HCT116 (cell line): ENCODE measurements at regions not wholly inside any gene's neighbourhood (a gene's known extent, or its start where the extent isn't known, plus 50 kb on each side); places are given as distances from the start of the nearest gene placed in this dataset.

Source experiments
- ATAC-seq: fragments of 200-7000 bp; cut with Tn5 transposase; 2 replicates; pipeline ENCODE4 v1.9.1; 2020; ENCODE audit warnings: mild to moderate bottlenecking, moderate library complexity
- BruUV-seq: library from RNA; stranded (reverse); fragments of 400-500 nt; replicated peaks from 2 replicates; lab custom pipeline; 2021; lab: Mats Ljungman, UMichigan
- CTCF ChIA-PET: fragments of 300-600 bp; sonication (Branson Sonifier 250); formaldehyde crosslinking; loops from one replicate; lab custom pipeline; 2021; ENCODE audit warnings: antibody characterized with exemption; lab: Charles Lee
- POLR2A ChIA-PET: fragments of 300-600, 350-600 bp; sonication (Branson Sonifier 250); formaldehyde crosslinking; loops from one replicate; lab custom pipeline; 2021; ENCODE audit warnings: antibody characterized with exemption; lab: Charles Lee
- RAD21 ChIA-PET, 2 experiments: fragments of 300-600 bp; sonication (Branson Sonifier 250); formaldehyde crosslinking; loops; one replicate each; lab custom pipeline; 2023; ENCODE audit warnings: low total read pairs in 2 of 2; ENCODE audit not compliant: uncharacterized antibody in 2 of 2, unreplicated experiment in 2 of 2, low non-redundant PET in 1 of 2; lab: Charles Lee
- DNase-seq: peaks from one replicate; pipeline ENCODE4 v3.0.0-alpha.2; 2010; ENCODE audit warnings: low read depth, low spot score
- H2AFZ ChIP-seq: fragments of 200-600 bp; shearing (Covaris generic), sonication (generic); 2 replicates; pipeline ENCODE4 v1.6.1; 2017; ENCODE audit warnings: low read depth, mixed run types, mixed read lengths, antibody characterized with exemption, low read length; ENCODE audit not compliant: poor library complexity, severe bottlenecking
- H3K27ac ChIP-seq: 2 replicates; pipeline ENCODE4 v1.5.1; 2012; ENCODE audit warnings: low read depth, low read length
- H3K27me3 ChIP-seq: fragments of 200-600 bp; sonication (generic); 2 replicates; pipeline ENCODE4 v1.6.1; 2016; ENCODE audit warnings: mixed run types, low read length, mixed read lengths; ENCODE audit not compliant: insufficient read depth
- H3K36me3 ChIP-seq, 2 experiments: fragments of 200-500 bp in 1 of 2; fragments of 200-600 bp in 1 of 2; sonication (Bioruptor generic) in 1 of 2; sonication (generic) in 1 of 2; 2 replicates each; pipeline versions ENCODE4 v1.5.1 to v1.6.1; 2014 to 2016; ENCODE audit warnings: low read length in 2 of 2, inconsistent platforms in 1 of 2, mixed read lengths in 1 of 2, mixed run types in 1 of 2; ENCODE audit not compliant: insufficient read depth in 2 of 2, control insufficient read depth in 1 of 2
- H3K4me1 ChIP-seq, 2 experiments: fragments of 200-600 bp in 1 of 2; sonication (generic) in 1 of 2; 2 replicates each; pipeline versions ENCODE4 v1.5.1 to v1.6.1; 2012 to 2017; ENCODE audit warnings: low read length in 2 of 2, inconsistent platforms in 1 of 2, mild to moderate bottlenecking in 1 of 2, mixed read lengths in 1 of 2, mixed run types in 1 of 2, moderate library complexity in 1 of 2; ENCODE audit not compliant: insufficient read depth in 2 of 2, control insufficient read depth in 1 of 2
- H3K4me2 ChIP-seq: fragments of 200-600 bp; sonication (generic); 2 replicates; pipeline ENCODE4 v1.6.1; 2017; ENCODE audit warnings: mixed run types, low read length, mixed read lengths
- H3K4me3 ChIP-seq, 2 experiments: fragments of 200-600 bp in 1 of 2; sonication (generic) in 1 of 2; replicated peaks in 1 of 2; 2 replicates each; pipeline ENCODE4 v1.5.1; 2011 to 2016; ENCODE audit warnings: low read length in 2 of 2, control low read depth in 1 of 2, low read depth in 1 of 2, mild to moderate bottlenecking in 1 of 2, mixed read lengths in 1 of 2, mixed run types in 1 of 2
- H3K79me2 ChIP-seq: fragments of 200-600 bp; sonication (generic); 2 replicates; pipeline ENCODE4 v1.6.1; 2017; ENCODE audit warnings: mild to moderate bottlenecking, mixed run types, low read length, moderate library complexity, mixed read lengths; ENCODE audit not compliant: insufficient read depth
- H3K9ac ChIP-seq: fragments of 200-600 bp; sonication (generic); 2 replicates; pipeline ENCODE4 v1.6.1; 2016; ENCODE audit warnings: low read length, mixed read lengths
- H3K9me2 ChIP-seq: fragments of 200-600 bp; sonication (generic), shearing (Covaris generic); 2 replicates; pipeline ENCODE4 v1.6.1; 2017; ENCODE audit warnings: mixed run types, mild to moderate bottlenecking, moderate library complexity; ENCODE audit not compliant: insufficient read depth
- H3K9me3 ChIP-seq, 2 experiments: fragments of 200-500 bp in 1 of 2; fragments of 200-600 bp in 1 of 2; sonication (Bioruptor generic) in 1 of 2; sonication (generic) in 1 of 2; 2 replicates each; pipeline ENCODE4 v1.6.1; 2014 to 2017; ENCODE audit warnings: low read length in 2 of 2, mixed read lengths in 2 of 2, inconsistent platforms in 1 of 2, low read depth in 1 of 2, mild to moderate bottlenecking in 1 of 2, mixed run types in 1 of 2, moderate library complexity in 1 of 2; ENCODE audit not compliant: control insufficient read depth in 1 of 2, insufficient read depth in 1 of 2
- H4K20me1 ChIP-seq: fragments of 200-600 bp; sonication (generic), shearing (Covaris generic); 2 replicates; pipeline ENCODE4 v1.6.1; 2017; ENCODE audit warnings: mixed run types, mild to moderate bottlenecking, moderate library complexity; ENCODE audit not compliant: insufficient read depth
- CBX3 ChIP-seq: IDR thresholded peaks from 2 replicates; pipeline ENCODE4 v1.6.1; 2012; ENCODE audit warnings: low read depth
- CEBPB ChIP-seq: IDR thresholded peaks from 2 replicates; pipeline ENCODE4 v1.6.1; 2012; ENCODE audit warnings: low read depth
- CTCF ChIP-seq, 3 experiments: fragments of 200-600 bp in 1 of 3; sonication (generic) in 1 of 3; IDR thresholded peaks in 2 of 3; conservative IDR thresholded peaks in 1 of 3; 2 replicates each; pipeline ENCODE4 v1.5.1; 2012 to 2017; ENCODE audit warnings: low read depth in 2 of 3, low read length in 2 of 3, antibody characterized with exemption in 1 of 3, borderline replicate concordance in 1 of 3, control low read depth in 1 of 3, mild to moderate bottlenecking in 1 of 3, mixed read lengths in 1 of 3, mixed run types in 1 of 3, moderate library complexity in 1 of 3; ENCODE audit not compliant: insufficient read depth in 1 of 3
- EGR1 ChIP-seq: IDR thresholded peaks from 2 replicates; pipeline ENCODE4 v1.6.1; 2012; ENCODE audit warnings: low read depth
- ELF1 ChIP-seq: IDR thresholded peaks from 2 replicates; pipeline ENCODE4 v1.6.1; 2012; ENCODE audit warnings: low read depth, borderline replicate concordance
- EZH2 ChIP-seq: fragments of 200-600 bp; sonication (generic); IDR thresholded peaks from 2 replicates; pipeline ENCODE4 v1.6.1; 2017; ENCODE audit warnings: antibody characterized with exemption, mixed run types
- EZH2phosphoT487 ChIP-seq: fragments of 200-600 bp; IDR thresholded peaks from 2 replicates; pipeline ENCODE4 v1.6.1; 2018; ENCODE audit warnings: antibody characterized with exemption, borderline replicate concordance
- FOSL1 ChIP-seq: IDR thresholded peaks from 2 replicates; pipeline ENCODE4 v1.6.1; 2012; ENCODE audit warnings: low read depth
- JUND ChIP-seq: IDR thresholded peaks from 2 replicates; pipeline ENCODE4 v1.6.1; 2012
- MAX ChIP-seq: IDR thresholded peaks from 2 replicates; pipeline ENCODE4 v1.6.1; 2012
- POLR2A ChIP-seq: IDR thresholded peaks from 2 replicates; pipeline ENCODE4 v1.7.0; 2011; ENCODE audit warnings: borderline replicate concordance; ENCODE audit not compliant: insufficient read depth, insufficient read length; ENCODE audit errors: extremely low read depth
- POLR2AphosphoS5 ChIP-seq: IDR thresholded peaks from 2 replicates; pipeline ENCODE4 v1.6.1; 2011; ENCODE audit warnings: mild to moderate bottlenecking, low read depth, low read length, moderate library complexity
- REST ChIP-seq: IDR thresholded peaks from 2 replicates; pipeline ENCODE4 v1.6.1; 2012; ENCODE audit warnings: low read depth
- SIN3A ChIP-seq: IDR thresholded peaks from 2 replicates; pipeline ENCODE4 v1.6.1; 2012; ENCODE audit warnings: low read depth
- SP1 ChIP-seq: IDR thresholded peaks from 2 replicates; pipeline ENCODE4 v1.6.1; 2012; ENCODE audit warnings: low read depth
- SRF ChIP-seq: IDR thresholded peaks from 2 replicates; pipeline ENCODE4 v1.6.1; 2012; ENCODE audit warnings: low read depth
- TCF7L2 ChIP-seq: IDR thresholded peaks from 2 replicates; pipeline ENCODE4 v1.7.0; 2011; ENCODE audit warnings: borderline replicate concordance, inconsistent platforms; ENCODE audit not compliant: insufficient read depth, insufficient read length; ENCODE audit errors: extremely low read depth
- YY1 ChIP-seq: IDR thresholded peaks from 2 replicates; pipeline ENCODE4 v1.6.1; 2011; ENCODE audit warnings: low read length, low read depth, moderate library complexity, mild to moderate bottlenecking; ENCODE audit not compliant: insufficient replicate concordance; ENCODE audit errors: extremely low read depth
- ZFX ChIP-seq: fragments of 450-650 bp; IDR thresholded peaks from 2 replicates; pipeline ENCODE4 v1.6.1; 2017
- intact Hi-C: fragments of 100-400 bp; cut with micrococcal nuclease; formaldehyde crosslinking; loops from 2 replicates; pipeline ENCODE4 v1.10.0; 2022
- TF ChIP-seq, protein P1 (sequence below): IDR thresholded peaks from 2 replicates; pipeline ENCODE4 v1.6.1; 2012

DNA sequence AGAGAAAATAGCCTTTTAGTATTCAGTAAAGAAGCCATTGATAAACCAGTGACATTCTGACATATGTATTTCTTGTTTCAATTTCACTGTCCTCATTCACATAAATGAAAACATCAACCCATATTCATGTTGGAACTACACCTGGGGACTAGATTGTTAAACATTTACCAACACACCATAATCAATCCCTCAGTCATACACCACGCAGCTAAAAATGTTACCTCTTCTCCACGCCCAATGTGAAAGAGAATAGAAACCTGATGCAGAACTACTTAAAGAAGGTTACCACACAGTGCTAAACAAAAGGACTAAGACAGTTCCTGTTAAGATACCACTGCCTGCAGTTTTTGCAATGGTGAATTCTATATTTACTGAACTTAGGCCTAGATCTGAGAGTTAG is 518.9 kb downstream of the PRELID2 start:
- RAD21 ChIA-PET, result no interaction called here
- BruUV-seq, result no TSS peak
- TF ChIP-seq CTCF (IDR thresholded peaks at IDR 0.05 in 2 of 3, conservative IDR thresholded peaks at IDR 0.05 in 1 of 3; ENCODE audit: borderline replicate concordance in 1 of 3, insufficient read depth in 1 of 3, low read depth in 2 of 3, low read length in 2 of 3), result no peak
- no peak for TF ChIP-seq CEBPB
- no peak for TF ChIP-seq POLR2AphosphoS5
- TF ChIP-seq, protein P1, sequence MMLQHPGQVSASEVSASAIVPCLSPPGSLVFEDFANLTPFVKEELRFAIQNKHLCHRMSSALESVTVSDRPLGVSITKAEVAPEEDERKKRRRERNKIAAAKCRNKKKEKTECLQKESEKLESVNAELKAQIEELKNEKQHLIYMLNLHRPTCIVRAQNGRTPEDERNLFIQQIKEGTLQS, result no peak
- TF ChIP-seq CBX3, result no peak
- TF ChIP-seq EGR1, result no peak
- TF ChIP-seq REST, result no peak
- no peak for TF ChIP-seq ELF1
- no peak for TF ChIP-seq POLR2A
- TF ChIP-seq SRF, result no peak
- no peak for TF ChIP-seq SIN3A
- no peak for TF ChIP-seq YY1
- TF ChIP-seq MAX, result no peak
- no peak for TF ChIP-seq FOSL1
- no peak for TF ChIP-seq SP1
- TF ChIP-seq EZH2, result no peak
- TF ChIP-seq ZFX, result no peak
- TF ChIP-seq EZH2phosphoT487, result no peak
- no peak for TF ChIP-seq JUND
- no peak for TF ChIP-seq TCF7L2
- TF ChIP-seq, all 23 proteins: peak for 0

More for the DNA sequence above, 518.9 kb downstream of the PRELID2 start:
- no peaks in the 10 kb centered on the region for H3K79me2 ChIP-seq
- no peak overlapping the region for H3K9ac ChIP-seq
- H3K4me3 ChIP-seq, result no peak overlapping the region
- ChIA-PET POLR2A (no interaction called here), CTCF (no interaction called here)
- no peak overlapping the region for H2AFZ ChIP-seq
- no peak overlapping the region for H3K27ac ChIP-seq
- DNase-seq (no peak), ATAC-seq (no peak)
- H3K9me2 ChIP-seq, result no peaks in the 10 kb centered on the region
- H3K9me3 ChIP-seq, result no peaks in the 10 kb centered on the region
- H3K36me3 ChIP-seq, result no peaks in the 10 kb centered on the region
- H3K27me3 ChIP-seq, result no peaks in the 10 kb centered on the region
- H3K4me1 ChIP-seq, result no peaks in the 10 kb centered on the region
- intact Hi-C loops, result no loop called here
- H3K4me2 ChIP-seq, result no peak overlapping the region
- H4K20me1 ChIP-seq, result no peaks in the 10 kb centered on the region
